Renal pelvis (tissue), 1 donor: ENCODE measurements at regions not wholly inside any gene's neighbourhood (a gene's known extent, or its start where the extent isn't known, plus 50 kb on each side); places are given as distances from the start of the nearest gene placed in this dataset.
A peak's percentile ranks its signal among the peaks of the same experiment; 100 is the strongest.
"Not testable (repeated sequence)": the region's sequence is repeated elsewhere in the genome, so short reads cannot be mapped to it uniquely, and the experiment has no call there.

Experiments
- DNase-seq: peaks from one replicate; pipeline ENCODE4 v3.0.0-alpha.2; 2013

DNA sequence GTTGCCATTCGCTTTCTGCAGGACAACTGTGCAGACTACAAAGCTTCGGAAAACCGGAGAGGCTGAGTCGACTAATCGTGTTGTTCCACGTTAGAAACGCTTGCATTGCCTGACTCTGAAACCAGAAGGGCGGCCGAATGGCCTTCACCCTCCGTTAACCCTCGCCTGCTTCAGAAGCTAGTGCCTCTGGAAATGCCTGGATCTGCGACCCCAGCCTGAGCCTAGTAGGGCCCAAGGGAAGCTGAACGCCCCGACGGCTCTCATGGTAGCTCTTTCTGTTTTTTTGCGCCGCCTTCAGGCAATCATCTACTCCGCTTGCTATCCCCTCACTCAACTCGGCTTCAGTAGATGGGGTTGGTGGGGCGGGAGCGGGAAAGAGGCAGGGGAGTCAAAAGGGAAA lies 117.3 kb downstream of the PPIAL4A start:
- DNase-seq: peak; percentile 2

DNA sequence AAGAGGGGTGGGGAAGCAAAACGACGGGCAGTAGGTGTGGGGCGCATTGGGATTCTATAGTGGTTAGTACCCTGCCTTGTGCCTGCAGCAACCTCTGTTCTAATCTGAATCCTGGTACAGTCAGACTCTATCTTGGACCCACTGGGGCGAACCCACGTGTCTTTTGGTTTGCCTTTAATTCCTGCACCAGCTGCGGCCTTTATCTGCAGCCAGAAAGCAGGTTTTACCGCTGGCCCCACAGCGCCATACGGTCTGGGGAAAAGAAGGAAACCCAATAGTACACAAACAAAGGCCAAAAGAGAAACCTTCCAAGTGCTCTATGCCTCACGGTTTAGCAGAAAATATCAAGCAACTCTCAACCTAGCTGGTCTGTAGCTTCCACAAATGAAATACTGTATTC lies 118.2 kb downstream of the PPIAL4A start:
- peak; percentile 2 for DNase-seq

DNA sequence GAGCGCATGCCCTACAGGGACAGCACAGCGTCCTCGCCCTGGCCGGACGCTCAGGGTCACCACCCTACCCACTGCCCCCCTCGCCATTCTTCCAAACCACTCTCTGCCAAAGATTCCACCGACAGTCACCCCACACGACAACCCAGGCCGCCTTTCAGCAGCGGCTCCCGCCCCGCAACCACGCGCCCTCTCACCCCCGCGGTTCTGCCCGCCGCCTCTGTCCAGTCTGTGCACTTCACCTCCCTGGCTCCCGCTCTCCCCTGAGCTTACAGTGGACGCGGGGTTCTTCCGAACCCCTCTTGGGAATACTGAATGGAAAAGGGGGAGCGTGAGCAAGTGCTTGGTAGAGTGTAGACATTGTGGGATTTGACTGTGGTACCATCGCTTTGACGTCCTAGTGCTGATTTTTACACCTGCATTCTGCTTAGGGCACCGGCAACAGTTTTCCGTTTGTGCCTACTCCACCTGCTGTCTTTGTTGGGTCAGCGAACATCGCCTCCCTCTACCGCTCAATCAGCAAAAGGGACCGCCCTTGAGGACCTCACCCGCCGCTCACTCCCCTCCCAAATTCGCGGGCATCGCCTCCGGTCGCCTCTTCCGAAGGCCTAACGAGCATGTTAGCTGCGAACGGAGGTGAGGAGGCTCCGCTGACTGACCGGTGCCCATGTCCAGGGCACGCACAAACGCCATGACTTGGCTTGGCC lies 119.1 kb downstream of the PPIAL4A start:
- not testable (repeated sequence) for DNase-seq

DNA sequence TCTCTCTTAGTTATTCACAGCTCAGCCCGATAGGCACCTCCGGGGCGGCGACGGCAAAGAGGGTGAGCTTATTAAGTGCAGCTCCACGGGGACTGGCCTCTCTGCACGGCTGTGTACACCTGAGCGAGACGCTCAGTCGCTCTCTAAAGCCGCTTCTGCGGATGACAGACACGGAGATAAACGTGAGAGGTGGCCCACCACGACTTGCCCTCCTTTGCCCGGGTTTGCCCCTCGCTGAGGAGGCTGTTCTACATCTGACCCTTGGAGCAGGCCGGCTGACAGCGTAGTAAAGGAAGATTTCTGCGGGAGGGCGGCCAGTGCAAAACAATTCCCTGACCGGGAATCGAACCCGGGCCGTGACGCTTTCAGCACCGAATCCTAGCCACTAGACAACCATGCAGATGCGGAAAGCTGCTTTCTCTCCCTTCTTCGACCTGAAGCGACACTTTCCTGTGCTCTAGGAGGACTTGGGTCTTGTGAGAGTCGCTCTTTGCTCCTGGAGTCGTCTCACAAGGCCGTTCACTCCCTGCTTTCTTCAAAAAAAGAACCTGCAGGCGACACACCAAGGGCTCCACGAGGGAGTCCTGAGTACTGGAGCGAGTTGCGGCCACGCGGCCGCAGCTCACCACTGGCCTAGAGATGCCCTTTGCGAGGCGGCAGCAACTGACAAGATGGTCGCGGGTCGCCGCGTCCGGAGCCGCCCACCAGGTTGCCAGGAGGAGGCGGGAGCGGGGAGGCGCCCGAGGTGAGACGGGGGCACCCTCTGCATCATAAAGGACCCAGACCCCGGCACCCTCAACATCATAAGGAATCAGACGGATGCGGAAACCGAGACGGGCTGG lies 119.9 kb downstream of the PPIAL4A start:
- DNase-seq: not testable (repeated sequence)

DNA sequence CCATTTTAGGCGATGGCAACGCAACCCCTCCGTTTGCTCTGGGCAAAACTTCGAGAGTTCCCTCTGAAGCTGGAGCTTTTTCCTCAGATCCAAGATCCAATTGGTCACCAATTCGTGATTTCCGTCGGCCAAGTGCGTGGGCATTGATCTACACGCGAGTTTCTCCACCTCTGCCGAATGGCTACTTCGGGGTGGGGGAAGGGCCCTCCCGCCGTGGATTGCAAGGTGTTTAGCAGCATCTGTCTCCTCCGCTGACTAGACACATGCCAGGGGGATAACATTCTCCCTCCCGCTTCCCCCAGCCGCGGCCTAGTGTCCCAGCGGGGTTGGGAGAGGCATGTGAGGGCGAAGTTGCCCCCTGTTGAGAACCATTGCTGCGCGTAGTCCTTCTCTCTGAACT lies 120.6 kb downstream of the PPIAL4A start:
- not testable (repeated sequence) for DNase-seq

DNA sequence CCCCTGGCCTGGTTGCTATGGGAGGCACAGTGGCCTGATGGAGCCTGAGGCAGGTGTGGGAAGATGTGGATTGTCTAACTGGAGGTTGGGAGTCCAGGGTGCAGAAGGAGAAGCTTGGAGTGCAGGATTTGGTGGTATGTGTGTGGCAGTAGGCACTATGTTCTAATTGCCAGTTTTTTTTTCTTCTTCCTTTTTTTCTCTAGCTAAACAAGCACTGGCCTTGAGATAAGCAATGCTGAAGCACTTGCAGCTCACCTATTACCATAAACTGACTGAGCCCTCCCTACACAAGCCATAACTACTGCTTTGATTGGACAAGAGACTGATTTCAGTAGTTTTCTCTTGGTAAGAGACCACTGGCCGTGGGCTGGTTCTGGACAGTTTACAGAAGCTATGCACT lies 123.6 kb downstream of the PPIAL4A start:
- not testable (repeated sequence) for DNase-seq

DNA sequence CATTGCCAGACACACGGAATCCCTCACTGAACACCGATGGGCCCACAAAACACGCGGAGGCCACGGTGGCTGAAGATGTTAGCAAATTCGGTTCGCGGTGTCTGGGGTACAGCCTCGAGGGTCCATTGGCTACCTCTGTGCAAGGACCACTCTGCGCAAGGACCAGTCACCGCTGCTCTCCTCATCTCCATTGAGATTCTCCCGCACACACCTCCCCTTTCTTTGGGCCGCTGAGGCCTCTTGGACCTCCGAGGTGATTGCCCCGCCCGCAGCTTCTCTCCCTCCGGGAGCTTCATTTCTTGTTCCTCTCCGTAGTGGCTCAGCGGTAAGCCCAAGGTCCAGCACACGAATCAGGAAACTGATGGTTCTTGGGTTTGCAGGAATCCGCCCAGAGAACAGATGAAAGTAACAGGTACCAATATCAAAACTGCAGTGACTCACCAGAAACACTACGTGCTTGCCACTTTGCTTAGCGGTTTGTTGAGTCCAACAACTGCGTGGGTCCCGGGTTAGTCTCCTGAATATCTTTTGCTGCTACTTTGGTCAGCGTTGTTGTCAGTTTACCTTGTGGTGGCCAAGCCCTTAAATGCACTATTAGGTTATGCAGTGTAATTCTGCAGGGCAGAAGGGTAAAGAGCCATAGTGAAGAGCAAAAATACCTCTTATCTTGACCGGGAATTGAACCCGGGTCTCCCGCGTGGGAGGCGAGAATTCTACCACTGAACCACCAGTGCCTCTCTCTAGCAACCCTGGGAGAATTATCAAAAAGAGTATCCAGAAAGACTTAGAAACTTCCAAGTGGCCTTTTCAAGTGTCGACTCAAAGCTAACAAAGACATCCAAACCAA lies 126.8 kb downstream of the PPIAL4A start:
- peak; percentile 52 for DNase-seq

DNA sequence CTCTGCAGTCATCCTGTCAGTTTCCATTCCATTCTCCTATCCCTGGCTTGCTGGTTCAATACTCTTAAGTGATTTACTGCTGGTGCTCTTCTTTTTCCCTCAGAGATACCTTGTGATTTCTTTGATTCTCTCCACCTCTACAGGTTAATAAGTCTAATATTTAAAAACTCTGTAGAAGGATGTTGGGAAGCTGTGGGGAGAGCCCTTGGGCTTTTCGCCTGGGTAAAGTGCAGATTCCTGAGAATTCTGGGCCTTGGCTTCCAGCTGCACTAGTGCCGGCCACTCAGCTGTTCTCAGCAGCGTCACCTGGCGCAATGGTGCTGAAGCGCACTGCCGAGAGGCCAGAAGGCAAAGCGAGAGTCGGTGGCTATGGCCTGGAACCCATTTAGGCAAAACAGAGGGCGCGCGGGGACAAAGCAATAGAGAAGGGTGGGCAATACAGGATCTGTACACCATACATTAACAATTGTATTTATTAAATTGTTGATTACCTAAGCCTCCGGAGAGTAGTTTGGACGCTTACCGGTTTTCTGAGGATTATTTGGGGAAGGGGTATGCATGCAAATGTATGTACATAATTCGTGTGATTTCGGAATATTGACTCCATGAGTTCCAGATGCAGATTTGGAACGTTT lies 130.3 kb downstream of the PPIAL4A start:
- not testable (repeated sequence) for DNase-seq

DNA sequence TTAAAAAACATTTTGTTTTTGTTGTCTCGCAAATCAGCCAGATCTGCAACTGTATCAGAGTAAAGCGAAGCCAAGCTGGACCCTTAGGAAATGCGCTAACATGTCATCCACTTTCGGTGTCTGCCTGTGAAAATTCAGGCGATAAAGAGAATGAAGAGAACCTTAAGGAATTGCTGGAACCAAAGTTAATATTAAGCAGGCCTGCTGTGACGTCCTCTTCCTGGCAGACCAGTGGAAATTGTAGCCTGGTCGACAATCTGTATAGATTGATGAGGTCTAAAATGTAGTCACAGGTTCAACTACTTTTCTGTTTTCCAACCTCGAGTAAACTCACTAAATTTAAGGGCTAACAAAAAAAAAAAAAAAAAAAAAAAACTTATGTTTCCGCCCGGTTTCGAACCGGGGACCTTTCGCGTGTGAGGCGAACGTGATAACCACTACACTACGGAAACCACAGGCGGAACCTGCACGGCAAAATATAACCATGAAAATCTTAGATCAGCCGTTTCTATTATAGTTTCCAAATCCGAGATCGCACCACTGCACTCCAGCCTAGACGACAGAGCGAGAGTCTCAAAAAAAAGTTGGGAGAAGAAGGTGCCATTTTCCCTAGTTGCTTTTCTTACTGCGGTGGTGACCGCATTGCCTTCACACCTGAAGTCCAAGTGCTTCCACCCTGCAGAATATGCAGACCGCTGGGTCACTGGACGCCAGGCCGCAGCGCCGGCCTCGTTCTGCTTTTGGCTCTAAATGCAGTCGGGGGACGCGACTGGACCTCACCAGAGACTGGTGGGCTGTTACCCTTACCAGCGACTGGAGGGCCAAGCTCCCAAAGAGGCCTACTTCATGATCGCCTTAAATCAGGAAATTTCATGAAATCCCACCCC lies 131.0 kb downstream of the PPIAL4A start:
- DNase-seq: peak; percentile 66

DNA sequence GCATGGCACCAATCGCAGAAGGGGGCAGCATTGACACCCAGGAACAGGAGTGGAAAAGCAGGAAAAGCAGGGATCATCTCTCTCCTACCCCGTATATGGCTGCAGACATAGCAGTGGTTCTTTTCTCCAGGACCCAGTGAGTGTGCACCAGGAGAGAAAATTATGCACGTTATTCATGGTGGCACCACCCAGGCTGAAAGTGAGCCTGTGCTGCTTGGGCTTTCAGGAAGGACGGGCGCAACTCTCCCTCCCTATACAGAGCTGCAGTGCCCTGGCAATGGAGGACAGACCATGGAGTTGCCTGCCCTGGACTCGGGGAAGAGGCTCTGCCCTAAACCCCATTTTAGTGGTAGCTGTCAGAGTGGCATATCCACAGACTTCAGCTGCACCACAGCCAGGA lies 132.1 kb downstream of the PPIAL4A start:
- DNase-seq: not testable (repeated sequence)

DNA sequence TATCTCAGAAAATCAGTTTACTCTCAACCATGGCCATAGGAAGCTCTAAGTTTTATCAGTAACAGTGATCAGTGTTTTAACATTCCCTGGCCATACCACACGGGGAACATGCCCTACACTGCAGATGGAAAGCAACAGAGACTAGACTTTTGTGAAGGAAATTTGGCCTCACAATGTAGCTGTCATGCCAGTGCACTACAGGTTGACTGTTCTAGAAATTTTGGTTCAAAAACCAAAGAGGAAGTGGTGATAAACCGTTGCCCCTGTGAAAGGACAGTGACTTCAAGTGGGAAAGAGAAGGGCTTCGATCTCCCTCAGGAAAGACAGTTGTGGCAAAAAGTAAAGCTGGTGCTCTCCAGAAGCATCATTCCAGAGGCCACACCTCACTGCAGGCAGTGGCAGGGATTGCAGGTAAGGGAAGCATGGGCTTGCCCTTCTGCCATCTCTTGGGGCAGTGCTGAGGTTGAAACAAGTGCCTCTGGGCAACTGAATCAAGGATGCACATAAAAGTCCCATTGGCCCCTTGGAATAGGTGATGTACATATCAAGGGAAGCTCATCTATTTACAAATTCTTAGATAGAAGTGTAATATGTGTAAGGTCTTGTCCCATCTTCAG lies 143.4 kb downstream of the PPIAL4A start:
- DNase-seq: not testable (repeated sequence)

DNA sequence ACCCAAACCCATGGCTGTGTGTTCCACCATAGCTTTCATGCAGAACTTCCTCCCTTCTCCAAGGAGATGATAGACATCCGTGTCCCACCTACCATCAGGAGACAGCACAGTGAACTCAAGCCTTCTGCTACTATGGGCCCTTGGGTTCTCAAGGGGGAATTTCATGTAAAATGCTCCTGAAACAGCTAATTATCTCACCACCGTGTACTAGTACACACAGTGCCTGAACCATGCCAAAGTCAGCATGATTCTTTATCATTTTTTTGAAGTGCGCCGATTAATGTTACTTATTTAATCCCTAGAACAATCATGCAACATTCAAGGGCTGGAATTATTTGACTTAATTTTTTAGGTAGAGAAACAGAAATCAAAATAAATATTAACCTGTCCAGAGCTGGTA lies 147.2 kb downstream of the PPIAL4A start:
- not testable (repeated sequence) for DNase-seq

DNA sequence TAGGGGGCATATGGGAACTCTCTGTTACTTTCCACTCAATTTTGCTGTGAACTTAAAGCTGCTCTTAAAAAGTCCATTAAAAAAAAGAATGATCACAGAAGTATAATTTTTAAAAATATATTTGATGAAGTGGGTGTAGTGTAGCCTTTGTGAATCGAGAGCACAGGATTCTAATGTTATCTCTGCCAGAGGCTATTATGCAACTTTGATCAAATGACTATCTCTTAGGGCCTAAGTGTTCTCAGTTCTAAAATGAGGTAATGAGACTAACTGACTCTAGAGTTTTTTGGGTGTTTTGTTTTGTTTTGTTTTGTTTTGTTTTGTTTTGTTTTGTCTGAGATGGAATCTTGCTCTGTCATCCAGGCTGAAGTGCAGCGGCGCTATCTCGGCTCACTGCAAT lies 143.2 kb downstream of the FAM72B start:
- DNase-seq: not testable (repeated sequence)

DNA sequence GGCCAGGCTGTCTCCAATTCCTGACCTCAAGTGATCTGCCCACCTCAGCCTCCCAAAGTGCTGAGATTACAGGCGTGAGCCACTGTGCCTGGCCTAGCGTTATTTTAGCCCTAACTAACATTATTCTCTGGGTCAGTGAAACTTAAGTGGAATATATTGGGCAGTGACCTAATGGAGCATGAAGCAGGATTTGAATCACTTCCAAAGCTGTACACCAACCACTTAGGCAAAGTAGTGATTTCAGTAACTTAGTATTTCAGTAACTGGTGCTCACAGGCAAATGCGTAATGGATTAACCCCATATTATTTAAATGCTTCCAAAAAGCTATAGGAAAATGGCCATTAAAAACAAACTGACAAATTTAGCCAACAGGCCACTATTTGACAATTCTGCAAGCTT lies 142.6 kb downstream of the FAM72B start:
- not testable (repeated sequence) for DNase-seq

DNA sequence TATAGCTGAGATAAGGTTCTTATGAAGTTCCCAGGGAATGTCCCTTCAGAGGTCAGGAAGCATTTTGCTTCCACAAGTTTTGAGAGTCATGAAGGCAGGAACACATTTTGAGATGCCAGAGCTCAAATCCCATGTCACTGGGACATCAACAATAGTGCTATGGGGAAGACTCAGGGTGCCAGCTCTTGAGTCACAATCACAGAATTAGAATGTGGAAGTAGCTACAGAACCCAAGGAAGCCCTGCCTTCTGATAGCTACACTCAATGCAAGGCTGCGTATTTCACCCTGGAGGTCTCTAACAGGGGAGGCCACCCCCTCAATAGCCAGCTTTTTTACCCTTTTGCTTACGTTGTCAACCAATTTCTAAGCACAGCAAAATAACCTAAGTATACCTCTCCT lies 141.3 kb downstream of the FAM72B start:
- not testable (repeated sequence) for DNase-seq

DNA sequence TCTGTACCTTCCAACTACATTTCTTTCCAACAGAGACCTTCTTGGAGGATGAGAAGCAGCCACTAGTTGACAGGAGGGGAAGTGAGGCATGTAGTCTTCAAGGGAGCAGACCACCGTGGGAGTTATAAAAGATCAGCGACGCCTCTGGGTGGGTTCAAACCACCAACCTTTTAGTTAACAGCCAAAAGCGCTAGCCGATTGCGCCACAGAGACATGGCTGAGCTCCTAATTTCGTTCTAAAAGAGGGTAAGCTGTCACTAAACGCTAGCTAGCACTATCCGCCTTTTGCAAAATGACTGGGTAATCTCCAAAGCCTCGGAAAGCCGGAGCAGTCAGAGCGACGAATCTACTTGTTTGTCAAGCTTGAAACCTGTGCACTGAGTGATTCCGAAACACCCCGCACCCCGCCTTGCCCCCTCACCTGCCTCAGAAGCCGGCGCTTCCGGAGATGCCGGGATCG lies 135.8 kb downstream of the FAM72B start:
- DNase-seq: not testable (repeated sequence)

DNA sequence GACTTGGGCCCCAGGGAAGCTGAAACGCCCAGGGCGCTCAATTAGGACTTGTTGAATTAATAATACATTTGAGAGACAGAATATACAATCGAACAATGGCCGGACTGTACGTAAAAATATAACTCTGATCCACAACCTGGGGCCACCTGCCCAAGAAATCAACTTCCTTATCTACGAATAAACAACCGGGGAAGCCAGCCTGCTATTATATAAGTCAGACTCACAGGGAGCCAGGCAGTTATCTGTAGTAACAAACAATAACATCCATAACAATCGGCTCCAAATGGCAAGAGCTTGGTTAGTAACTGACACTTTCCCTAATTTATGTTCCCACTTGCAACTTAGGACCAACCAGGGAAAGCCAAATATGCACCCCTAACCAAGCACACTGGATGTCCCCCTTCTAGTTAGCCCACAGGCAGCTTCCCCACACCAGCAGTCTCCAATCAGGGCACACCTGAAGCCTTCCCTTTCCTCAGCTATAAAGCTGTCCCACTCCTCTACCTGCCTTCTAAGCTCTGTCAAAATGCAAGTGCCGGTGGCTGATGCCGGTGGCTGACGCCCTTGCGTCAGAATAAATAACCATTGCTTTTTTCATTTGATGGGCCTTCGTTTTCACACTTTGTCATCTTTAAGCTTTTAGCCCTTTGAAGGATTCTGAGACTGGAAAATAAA lies 135.2 kb downstream of the FAM72B start:
- not testable (repeated sequence) for DNase-seq

DNA sequence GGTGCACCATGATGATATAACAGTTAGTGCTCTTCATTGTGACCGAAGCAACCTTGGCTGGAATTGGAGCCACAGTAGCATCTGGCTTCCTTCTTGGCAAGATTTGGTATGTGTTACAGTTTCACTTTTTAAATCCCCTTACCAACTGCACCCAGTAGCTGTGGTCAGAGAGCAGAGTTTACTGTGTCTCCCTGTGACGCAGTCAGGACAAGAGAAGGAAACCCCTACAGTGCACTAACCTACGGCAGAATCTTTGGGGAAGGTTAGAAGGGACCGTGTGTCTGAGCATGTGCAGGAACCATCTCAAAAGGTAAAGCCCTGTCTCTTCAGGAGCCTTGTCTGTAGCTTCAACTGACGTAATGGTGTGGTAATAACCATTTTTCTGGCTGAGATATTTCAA lies 134.0 kb downstream of the FAM72B start:
- not testable (repeated sequence) for DNase-seq

DNA sequence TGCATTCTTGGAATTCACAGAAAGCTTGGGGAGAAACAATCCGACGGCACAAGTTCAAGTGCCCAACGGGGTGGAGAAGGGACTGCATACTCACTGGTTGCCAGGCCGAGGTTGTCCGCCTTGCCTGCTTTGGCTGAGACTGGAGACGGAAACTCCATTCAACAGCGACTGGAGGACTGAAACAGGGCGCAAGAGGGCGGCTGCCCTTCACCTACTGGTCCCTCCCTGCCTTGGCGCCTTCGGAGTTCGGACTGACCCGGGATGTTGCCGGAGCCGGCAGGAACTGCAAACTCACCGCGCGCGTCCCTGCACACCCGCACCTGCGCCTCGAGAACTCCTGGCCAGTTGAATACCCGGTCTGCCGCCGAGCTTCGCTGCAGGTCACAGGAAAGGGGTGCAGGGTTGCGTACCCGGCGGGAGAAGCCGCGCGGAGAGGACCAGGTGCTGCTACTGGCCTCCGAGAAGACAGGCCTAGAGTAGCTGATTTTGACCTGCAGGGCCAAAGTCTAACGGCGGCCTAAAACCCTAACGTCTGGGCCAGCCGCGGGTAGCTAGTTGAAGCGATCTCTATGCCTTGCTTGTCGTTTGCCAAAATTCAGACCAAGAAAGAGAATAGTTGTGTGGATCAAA lies 132.9 kb downstream of the FAM72B start:
- not testable (repeated sequence) for DNase-seq
